ENCODE measurements at regions not wholly inside any gene's neighbourhood (a gene's known extent, or its start where the extent isn't known, plus 50 kb on each side); places are given as distances from the start of the nearest gene placed in this dataset.

GRCh38 chr4:81679315-81679714 lies 207.6 kb upstream of the RASGEF1B start (continued):
- TF ChIP-seq EZH2 (IDR thresholded peaks at IDR 0.05; ENCODE audit: low read depth, low read length, severe bottlenecking) (no peak), KDM1A (IDR thresholded peaks at IDR 0.05; ENCODE audit: borderline replicate concordance, low read length) (no peak), RNF2 (IDR thresholded peaks at IDR 0.05; ENCODE audit: borderline replicate concordance, low read depth, low read length, missing control alignments, poor library complexity, severe bottlenecking) (no peak), YY1 (IDR thresholded peaks at IDR 0.05; ENCODE audit: low read depth, low read length) (no peak)

Data from H1 (cell line).